ENCODE measurements at regions not wholly inside any gene's neighbourhood (a gene's known extent, or its start where the extent isn't known, plus 50 kb on each side); places are given as distances from the start of the nearest gene placed in this dataset.

DNA sequence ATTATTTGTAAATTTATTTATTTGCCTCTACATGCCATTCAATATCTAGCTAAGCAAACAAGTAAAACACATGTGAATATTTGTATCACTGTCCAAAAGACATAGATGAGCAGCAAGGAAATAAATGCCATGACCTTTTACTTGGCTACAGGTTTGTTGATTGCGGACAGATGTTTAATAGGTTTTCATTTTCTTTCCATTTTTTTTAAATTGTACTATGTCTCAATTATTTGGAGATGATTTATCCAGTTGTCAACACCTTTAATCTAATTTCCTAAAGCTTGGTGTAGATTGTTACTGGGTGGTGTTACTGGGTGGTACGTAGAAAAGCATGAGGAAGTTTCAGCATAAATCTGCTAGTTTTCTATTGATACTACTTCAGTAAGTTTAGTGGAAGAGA, 560.6 kb upstream of the SPRY2 start:
- no peak overlapping the region for H2BK5ac ChIP-seq (ENCODE audit: low read depth, low read length, poor library complexity, severe bottlenecking)
- no peak overlapping the region for H3K4me3 ChIP-seq (ENCODE audit: insufficient read depth, low read depth, low read length)
- peaks cover 8% of the 10 kb centered on the region for H3K9me3 ChIP-seq (ENCODE audit: control insufficient read depth, insufficient read depth, low read length)
- H2AFZ ChIP-seq (replicated peaks; ENCODE audit: low read length, poor library complexity) = no peak overlapping the region
- H2AK5ac ChIP-seq (ENCODE audit: low read depth, low read length) = no peak overlapping the region
- H3K4me1 ChIP-seq (ENCODE audit: control insufficient read depth, insufficient read depth, low read length) = no peaks in the 10 kb centered on the region
- no peak overlapping the region for H3K4me2 ChIP-seq (ENCODE audit: low read depth, low read length)
- intact Hi-C loops (cut with micrococcal nuclease) = no loop called here
- no peak overlapping the region for H4K91ac ChIP-seq (ENCODE audit: insufficient read depth, low read depth, low read length)
- ATAC-seq (ENCODE audit: low read depth) = no peak
- POLR2A ChIA-PET (ENCODE audit: unreplicated experiment) = no interaction called here
- no peaks in the 10 kb centered on the region for H3K36me3 ChIP-seq (ENCODE audit: control insufficient read depth, insufficient read depth, low read length)
- no peaks in the 10 kb centered on the region for H3K79me1 ChIP-seq (ENCODE audit: low read depth in 1 of 2, low read length in 2 of 2)
- H3K23ac ChIP-seq (ENCODE audit: low read depth, low read length) = no peak overlapping the region
- no peak overlapping the region for H2BK120ac ChIP-seq (ENCODE audit: low read depth, low read length)
- no peak overlapping the region for H3K56ac ChIP-seq (ENCODE audit: extremely low read depth, insufficient read depth, low read length)
- dilution Hi-C loops (cut with HindIII; ENCODE audit: low sequenced_read_pairs, unreplicated experiment) = no loop called here
- no peaks in the 10 kb centered on the region for H4K20me1 ChIP-seq (ENCODE audit: insufficient read depth, low read length)
- BruUV-seq (replicated peaks) = no TSS peak
- no peak overlapping the region for H3K9ac ChIP-seq (ENCODE audit: low read depth, low read length)
- no peak overlapping the region for H3K27ac ChIP-seq (ENCODE audit: insufficient read depth, low read length)
- H3K27me3 ChIP-seq (ENCODE audit: control insufficient read depth, insufficient read depth, low read length) = no peaks in the 10 kb centered on the region
- no peak overlapping the region for H4K5ac ChIP-seq (ENCODE audit: low read depth, low read length)
- no peak overlapping the region for H2BK15ac ChIP-seq (ENCODE audit: low read depth, low read length)
- TF ChIP-seq POLR2A (IDR thresholded peaks at IDR 0.05; ENCODE audit: low read depth, low read length) (no peak), BHLHE40 (IDR thresholded peaks at IDR 0.05; ENCODE audit: low read depth, low read length) (no peak), MAZ (IDR thresholded peaks at IDR 0.05; ENCODE audit: borderline replicate concordance, low read depth, low read length) (no peak), NFE2L2 (IDR thresholded peaks at IDR 0.05; ENCODE audit: low read depth, low read length) (no peak), SMC3 (IDR thresholded peaks at IDR 0.05; ENCODE audit: low read depth, low read length) (no peak), CEBPB (IDR thresholded peaks at IDR 0.05; ENCODE audit: low read depth, low read length) (no peak), MXI1 (IDR thresholded peaks at IDR 0.05; ENCODE audit: borderline replicate concordance, low read depth, low read length) (no peak), FOS (IDR thresholded peaks at IDR 0.05; ENCODE audit: low read depth, low read length) (no peak), CHD1 (IDR thresholded peaks at IDR 0.05; ENCODE audit: low read depth, low read length) (no peak), RFX5 (IDR thresholded peaks at IDR 0.05; ENCODE audit: low read depth, low read length) (no peak), RAD21 (IDR thresholded peaks at IDR 0.05; ENCODE audit: low read length) (no peak), RCOR1 (IDR thresholded peaks at IDR 0.05; ENCODE audit: insufficient replicate concordance, low read length) (no peak), MAFK (IDR thresholded peaks at IDR 0.05; ENCODE audit: low read depth, low read length) (no peak)
- TF ChIP-seq, protein P1, sequence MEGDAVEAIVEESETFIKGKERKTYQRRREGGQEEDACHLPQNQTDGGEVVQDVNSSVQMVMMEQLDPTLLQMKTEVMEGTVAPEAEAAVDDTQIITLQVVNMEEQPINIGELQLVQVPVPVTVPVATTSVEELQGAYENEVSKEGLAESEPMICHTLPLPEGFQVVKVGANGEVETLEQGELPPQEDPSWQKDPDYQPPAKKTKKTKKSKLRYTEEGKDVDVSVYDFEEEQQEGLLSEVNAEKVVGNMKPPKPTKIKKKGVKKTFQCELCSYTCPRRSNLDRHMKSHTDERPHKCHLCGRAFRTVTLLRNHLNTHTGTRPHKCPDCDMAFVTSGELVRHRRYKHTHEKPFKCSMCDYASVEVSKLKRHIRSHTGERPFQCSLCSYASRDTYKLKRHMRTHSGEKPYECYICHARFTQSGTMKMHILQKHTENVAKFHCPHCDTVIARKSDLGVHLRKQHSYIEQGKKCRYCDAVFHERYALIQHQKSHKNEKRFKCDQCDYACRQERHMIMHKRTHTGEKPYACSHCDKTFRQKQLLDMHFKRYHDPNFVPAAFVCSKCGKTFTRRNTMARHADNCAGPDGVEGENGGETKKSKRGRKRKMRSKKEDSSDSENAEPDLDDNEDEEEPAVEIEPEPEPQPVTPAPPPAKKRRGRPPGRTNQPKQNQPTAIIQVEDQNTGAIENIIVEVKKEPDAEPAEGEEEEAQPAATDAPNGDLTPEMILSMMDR (conservative IDR thresholded peaks at IDR 0.05; ENCODE audit: low read depth, low read length) = no peak
- TF ChIP-seq, protein P2, sequence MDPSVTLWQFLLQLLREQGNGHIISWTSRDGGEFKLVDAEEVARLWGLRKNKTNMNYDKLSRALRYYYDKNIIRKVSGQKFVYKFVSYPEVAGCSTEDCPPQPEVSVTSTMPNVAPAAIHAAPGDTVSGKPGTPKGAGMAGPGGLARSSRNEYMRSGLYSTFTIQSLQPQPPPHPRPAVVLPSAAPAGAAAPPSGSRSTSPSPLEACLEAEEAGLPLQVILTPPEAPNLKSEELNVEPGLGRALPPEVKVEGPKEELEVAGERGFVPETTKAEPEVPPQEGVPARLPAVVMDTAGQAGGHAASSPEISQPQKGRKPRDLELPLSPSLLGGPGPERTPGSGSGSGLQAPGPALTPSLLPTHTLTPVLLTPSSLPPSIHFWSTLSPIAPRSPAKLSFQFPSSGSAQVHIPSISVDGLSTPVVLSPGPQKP (IDR thresholded peaks at IDR 0.05; ENCODE audit: borderline replicate concordance, low read depth, low read length) = no peak
- TF ChIP-seq, protein P3, sequence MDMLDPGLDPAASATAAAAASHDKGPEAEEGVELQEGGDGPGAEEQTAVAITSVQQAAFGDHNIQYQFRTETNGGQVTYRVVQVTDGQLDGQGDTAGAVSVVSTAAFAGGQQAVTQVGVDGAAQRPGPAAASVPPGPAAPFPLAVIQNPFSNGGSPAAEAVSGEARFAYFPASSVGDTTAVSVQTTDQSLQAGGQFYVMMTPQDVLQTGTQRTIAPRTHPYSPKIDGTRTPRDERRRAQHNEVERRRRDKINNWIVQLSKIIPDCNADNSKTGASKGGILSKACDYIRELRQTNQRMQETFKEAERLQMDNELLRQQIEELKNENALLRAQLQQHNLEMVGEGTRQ (IDR thresholded peaks at IDR 0.05; ENCODE audit: low read depth, low read length) = no peak
- no CpG with 5 or more reads among the region's 2 CpGs for WGBS, 2 experiments (ENCODE audit: extremely low coverage in 2 of 2, insufficient read length in 1 of 2)
- CTCF ChIA-PET = no interaction called here
- H2AK9ac ChIP-seq (replicated peaks; ENCODE audit: low read depth, low read length, poor library complexity) = no peak overlapping the region
- H3K9me1 ChIP-seq (ENCODE audit: insufficient read depth, low read length) = no peaks in the 10 kb centered on the region
- no peak overlapping the region for H2BK20ac ChIP-seq (ENCODE audit: low read depth, low read length)
- no peak overlapping the region for H3K14ac ChIP-seq (replicated peaks; ENCODE audit: low read depth, low read length)
- in situ Hi-C loops (cut with MboI; ENCODE audit: low sequenced_read_pairs) = no loop called here
- DNase-seq = no peak
- no peak overlapping the region for H3K18ac ChIP-seq (ENCODE audit: low read depth, low read length)
- no peak overlapping the region for H4K8ac ChIP-seq (ENCODE audit: low read depth in 2 of 2, low read length in 2 of 2)
- H3K4ac ChIP-seq (ENCODE audit: low read depth, low read length) = no peak overlapping the region

Measured in IMR-90 (cell line).